UCSD-AML1 (cell line): ENCODE measurements at regions not wholly inside any gene's neighbourhood (a gene's known extent, or its start where the extent isn't known, plus 50 kb on each side); places are given as distances from the start of the nearest gene placed in this dataset.
"Not testable (repeated sequence)": the region's sequence is repeated elsewhere in the genome, so short reads cannot be mapped to it uniquely, and the experiment has no call there.

Experiments
- DNase-seq: peaks from one replicate; lab custom pipeline; 2025; ENCODE audit not compliant: unreplicated experiment; lab: John Stamatoyannopoulos, UW

DNA sequence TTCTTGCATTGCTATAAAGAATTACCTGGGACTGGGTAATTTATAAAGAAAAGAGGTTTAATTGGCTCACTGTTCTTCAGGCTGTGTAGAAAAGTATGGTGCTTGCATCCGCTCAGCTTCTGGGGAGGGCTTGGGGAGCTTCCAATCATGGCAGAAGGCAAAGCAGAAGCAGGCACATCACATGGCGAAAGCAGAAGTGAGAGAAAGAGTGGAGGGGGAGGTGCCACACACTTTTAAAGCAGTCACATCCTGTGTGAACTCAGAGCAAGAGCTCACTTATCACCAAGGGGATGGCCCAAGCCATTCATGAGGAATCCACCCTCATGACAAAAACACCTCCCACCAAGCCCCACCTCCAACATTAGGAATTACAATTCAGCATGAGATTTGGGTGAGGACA lies 303.5 kb downstream of the OTUD1 start:
- DNase-seq, result peak; percentile 19

DNA sequence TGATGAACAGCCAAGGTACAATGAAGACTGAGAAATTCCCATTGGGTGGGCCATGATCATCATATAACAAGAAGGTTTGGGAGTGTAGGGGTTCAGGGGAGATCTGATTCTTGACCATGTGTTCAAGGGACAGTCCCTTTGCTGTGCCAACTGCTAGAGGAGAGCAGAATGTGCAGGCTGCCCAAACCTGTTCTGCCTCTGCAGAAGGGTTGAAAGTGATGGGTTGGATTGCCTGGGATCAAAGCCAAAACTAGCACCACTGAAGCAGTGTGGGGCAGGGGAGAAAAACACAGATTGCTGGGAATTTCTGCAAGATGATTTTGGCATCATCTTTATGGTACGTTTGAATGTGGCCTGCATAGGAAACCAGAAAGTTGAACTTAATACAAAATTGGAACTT lies 303.9 kb downstream of the OTUD1 start:
- DNase-seq, result no peak

DNA sequence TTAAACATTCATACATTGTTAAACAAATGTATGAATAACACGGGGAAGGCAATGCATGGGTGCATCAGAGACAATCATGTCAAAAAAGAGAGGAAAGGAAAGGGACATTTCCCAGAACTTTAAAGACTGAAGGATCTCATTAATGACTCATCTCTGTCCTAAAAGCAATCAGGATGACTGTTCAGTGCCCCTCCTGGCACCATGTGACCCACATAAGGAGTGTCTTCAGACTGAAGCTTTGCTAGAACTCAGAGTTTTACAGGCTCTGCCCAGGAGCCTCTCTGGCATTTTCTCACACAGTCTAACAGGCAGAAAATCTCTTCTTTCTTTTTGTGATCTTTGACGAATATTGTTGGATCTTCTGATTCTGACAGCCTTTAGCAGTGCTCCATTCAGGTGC lies 315.3 kb downstream of the OTUD1 start:
- DNase-seq, result no peak

DNA sequence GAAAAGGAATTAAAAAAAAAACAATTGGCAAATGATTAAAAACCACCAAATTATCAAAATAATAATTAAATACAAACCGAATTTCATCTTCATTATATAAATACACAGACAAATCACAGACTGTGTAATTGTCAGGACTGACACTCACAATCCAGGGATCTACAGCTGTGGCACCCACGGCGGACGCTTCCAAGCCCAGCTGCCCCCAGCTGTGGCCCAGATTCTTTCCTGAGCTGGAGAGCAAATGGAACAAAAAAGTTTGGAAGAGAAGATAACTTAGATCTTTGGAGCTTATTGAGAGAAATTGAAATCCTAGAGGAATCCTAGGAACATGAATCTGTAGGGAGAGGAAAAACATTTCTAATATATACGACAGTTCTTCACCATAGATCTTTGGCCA lies 316.1 kb downstream of the OTUD1 start:
- no peak for DNase-seq

DNA sequence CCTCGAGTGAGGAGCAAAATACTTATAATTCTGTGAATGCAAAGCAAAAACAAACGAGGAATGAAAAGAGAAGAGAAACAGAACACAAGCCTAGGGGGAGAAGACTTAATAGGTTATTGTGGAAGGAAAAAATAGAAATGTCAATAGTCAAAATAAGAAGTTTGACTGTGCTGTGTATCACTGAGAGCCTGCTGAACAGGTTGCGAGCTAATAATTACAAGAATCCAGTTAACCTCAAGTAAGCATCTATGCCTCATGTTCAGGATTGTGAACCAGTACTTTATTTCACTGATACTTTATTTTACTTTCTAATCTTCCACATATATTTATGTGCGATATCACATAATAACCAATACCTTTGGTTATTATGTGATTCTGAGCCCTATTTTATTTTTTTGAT lies 316.7 kb downstream of the OTUD1 start:
- DNase-seq, result no peak

DNA sequence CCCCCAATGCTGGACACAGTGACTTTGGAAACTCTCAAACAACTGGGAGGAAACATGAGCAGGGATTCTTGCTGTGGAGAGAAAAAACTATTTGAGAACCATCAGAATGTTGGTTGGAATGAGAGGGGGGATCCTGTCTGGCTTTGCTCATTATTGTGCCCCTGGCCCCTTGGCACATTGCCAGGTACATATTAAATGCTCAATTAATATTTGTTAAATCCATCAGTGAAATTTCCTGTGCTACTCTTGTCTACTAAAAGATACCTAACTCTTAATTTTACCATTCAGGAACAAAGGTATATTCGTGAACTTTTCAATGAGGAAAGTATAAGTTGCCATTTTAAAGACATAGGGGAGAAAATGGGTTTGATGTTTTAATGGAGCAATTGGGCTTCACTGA lies 329.4 kb downstream of the OTUD1 start:
- no peak for DNase-seq

DNA sequence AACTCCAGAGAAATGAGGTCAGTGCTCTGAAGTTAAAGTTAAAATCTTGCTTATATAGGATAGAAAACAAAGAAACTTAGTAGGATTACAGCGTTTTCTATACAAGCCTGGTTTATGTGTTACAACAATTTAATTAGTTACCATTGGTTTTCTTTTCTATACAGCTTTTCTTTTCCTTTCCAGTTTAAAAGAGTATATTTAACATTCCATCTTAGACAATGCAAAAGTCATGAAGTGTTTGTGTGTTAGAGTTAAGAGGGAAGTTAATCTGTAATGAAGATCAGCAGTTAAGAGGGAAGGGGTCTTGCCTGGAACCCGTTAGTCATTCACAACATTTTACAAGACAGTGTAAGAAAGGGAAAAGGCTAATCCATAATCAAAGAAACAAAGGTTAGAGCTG lies 338.3 kb downstream of the OTUD1 start:
- DNase-seq, result no peak

DNA sequence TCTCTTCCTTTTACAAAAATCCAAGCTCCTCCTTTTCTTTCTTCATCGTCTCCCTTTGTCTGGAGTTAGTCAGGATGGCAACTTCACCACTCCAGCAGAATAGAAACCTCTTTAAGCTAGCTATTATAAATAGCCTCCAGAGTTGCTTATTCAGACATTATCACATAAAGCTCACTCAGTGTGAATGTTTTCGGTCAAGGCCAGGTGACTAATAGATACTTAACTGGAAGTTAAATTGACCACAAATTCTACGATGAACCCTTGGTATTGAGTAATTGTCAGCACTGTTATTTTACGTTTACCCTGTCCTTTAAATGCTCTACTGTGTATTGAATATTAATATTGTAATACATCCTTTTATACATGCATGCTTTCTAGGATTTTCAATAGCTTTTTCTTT lies 340.4 kb downstream of the OTUD1 start:
- no peak for DNase-seq

DNA sequence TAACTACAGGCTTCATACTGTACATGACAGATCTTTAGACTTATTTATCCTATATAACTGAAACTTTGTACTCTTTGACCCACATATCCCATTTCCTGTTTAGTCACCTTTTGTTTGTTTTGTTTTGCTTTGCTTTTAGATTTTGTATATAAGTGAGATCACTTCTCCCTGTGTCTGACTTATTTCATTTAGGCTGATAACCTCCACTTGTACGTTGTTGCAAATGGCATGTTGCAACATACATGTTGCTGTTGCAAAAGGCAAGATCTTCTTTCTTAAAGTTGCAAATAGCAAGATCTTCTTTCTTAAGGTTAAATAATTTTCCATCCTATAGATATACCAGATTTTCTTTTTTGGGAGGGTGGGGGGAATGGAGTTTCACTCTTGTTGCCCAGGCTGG lies 341.5 kb downstream of the OTUD1 start:
- no peak for DNase-seq

DNA sequence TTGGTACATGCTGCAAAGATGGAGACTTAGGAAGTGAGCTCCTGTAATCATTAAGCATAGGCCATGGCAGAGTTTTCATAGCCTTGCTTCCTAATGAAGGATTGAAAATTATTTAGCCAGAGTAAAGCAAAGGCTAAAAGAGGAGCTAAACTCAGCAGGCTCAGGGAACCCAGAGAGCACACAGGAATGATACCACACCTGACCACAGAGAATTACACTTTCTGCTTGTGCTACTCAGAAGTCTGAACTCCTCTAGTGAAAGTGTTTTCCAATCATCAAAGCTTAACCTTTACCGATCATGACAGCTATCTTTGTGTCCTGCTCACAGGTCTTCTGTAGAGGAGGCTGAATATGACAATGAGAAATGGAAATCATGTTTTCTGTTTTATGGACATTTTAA lies 347.7 kb downstream of the OTUD1 start:
- DNase-seq, result no peak

DNA sequence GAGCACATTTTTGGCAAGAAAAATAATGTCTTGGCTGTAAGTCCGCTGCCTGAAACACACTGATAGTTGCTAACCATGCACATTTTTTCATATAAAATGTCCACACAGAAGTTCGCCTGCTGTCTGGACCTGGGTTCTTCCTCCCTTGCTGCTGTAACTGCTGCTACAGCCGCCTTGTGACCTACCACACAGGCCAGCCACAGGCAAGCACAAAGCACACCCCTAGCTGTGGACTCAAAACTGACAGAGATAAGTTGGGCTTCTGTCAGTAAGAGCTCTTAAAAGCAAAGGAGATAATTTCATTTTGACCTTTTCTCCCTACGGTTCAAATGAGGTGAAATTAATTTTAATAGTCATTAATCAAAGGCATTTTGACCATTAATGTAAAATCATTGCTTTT lies 354.7 kb downstream of the OTUD1 start:
- no peak for DNase-seq

DNA sequence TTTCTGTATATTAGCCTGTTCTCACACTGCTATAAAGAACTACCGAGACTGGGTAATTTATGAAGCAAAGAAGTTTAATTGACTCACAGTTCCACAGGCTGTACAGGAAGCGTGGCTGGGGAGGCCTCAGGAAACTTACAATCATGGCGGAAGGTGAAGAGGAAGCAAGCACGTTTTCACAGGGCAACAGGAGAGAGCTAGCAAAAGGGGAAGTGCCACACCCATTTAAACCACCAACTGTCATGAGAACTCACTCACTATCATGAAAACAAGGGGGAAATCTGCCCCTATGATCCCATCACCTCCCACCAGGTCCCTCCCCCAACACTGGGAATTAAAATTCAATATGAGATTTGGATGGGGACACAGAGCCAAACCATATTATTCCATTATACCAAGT lies 358.6 kb downstream of the OTUD1 start:
- not testable (repeated sequence) for DNase-seq

DNA sequence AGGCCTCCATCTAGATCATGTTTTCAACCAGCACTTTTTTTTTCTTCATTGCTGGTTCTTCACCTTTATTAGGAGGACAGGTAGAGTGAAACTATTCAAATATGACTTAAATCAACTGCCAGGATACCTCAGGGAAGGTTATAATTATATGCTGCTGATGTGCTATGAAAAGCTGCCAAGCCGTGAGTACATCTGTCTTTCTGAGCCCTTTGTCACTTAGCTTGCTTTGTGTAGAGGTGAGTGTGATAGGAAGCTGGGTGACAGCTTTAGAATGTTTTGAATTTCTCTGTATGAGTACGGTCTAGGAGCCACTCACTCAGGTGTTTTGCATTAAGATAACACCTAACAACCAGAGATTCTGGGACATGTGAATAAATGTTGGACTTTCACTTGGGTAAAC lies 365.2 kb downstream of the OTUD1 start:
- DNase-seq, result no peak

DNA sequence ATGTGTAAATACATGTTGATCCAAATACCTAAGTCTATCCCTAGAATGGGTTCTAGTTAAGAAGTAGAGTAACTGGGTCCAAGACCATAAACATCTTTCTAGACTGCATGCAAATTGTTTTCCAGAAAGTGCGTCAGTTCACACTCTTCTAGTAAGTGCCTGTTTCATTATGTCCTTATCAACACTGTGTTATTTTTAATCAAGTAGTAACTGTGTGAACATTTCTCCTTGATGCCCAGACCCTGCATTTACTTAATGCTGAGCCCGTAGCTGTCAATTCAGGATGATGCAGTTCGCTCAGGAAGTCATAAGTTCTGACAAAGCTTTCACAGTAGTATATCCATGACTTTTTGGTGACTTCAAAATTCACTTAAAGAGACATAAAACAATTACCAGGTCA lies 374.8 kb downstream of the OTUD1 start:
- DNase-seq, result no peak

DNA sequence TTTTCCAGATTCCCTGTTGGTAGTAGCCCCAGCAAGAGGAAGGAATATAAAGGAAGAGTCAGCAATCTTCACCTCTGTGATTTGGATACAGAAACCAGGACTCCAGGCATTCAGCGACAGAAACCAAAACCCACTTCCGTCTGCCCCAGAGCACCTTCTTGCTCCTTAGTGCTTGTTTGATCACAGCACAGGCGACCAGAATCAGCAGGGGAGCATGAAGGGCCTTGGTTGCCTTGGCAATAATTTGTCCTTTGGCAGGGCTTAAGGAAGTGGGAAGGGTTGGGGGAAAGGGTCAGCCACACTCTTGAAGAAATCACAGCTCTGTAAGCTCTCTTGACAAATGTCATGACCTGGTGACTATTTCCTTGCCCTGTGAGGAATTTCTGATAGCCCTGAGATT lies 379.6 kb downstream of the OTUD1 start:
- peak; percentile 10 for DNase-seq

DNA sequence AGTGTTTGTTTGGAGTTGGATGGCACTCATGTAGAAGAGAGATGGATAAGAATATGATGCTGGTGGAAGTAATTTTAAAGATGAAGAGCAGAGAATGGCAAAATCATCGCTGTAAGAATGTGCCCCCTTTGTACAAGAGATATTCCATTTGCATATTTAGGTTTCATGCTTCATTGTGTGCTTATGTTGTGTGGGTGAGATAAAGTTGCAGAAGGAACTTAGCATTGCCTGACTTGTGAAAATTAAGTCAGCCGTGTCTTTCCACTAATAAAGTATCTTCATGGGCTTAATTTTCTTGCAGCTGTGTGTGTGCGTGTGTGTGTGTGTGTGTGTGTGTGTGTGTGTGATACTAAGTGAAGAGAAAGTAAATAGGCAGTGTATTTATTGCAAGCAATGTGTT lies 381.9 kb downstream of the OTUD1 start:
- no peak for DNase-seq

DNA sequence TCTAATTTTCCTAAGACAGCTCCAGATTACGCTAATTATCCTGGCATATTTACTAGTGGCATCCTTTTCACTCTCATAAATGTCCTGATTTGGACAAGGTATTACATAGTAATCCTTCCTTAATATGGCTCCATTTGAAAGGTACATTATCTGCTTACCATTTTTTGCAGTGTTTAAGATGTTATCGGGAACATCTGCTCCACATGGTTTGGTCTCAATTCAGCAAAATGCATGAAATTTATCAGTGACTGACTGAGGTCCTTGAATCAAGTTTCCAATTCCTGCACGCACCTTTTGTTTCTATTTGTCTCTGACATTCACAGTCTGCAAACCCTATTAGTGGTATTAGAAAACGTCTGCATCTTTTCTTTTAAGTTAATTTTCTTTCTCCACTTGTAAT lies 384.1 kb upstream of the KIAA1217 start:
- DNase-seq, result no peak

DNA sequence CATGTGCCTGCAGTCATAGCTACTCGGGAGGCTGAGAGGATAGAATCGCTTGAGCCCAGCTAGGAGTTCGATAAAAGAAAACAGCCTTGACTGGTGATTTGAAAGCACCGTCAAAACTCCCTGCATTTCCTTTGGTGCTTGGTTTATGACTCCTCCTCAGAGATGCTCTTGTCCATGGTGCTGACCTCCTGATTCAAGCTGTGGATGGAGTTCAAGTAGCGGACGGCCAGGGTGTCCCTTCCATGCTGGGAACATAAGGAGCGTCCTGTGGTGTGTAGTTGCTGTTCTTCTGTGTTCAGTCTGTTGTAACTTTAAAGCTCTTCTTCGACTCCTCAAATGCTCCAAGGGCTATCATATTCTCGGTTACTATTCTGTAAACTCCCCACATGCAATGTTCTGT lies 382.5 kb upstream of the KIAA1217 start:
- DNase-seq, result no peak

DNA sequence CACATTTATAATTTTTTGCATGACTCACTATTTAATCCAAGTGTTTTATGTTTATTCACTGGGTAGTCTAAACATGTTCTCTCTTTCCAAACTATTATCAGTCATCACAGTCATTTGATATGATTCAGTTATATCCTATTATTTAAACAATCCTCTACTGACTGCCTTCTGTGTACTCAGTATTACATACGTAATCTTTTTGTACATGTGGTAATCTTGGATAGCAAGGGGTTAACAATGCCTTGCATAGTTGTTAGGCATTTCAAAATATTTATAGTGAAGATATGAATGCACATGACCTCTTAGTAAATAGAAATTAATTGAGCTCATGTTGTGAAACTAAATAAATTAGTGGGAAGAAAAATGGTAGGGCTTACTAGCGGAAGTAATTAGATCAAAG lies 379.4 kb upstream of the KIAA1217 start:
- DNase-seq, result no peak

DNA sequence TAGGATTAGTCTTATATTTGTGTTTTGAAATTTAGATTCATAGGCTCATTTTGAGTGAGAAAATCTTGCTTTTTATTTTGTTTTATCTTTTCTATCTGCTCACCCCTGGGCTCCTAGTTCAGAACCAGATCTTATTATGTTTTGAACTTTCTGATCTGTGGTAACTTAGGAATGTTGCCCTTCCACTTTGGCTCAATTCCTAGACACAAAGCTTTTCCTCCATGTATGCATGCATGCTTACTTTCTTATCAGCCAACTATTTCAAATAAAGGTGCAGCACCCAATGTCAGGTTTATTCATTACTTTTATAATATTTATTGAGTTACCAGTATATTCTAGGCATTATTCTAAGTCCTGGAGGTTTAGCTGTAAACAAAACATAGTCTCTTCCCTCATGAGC lies 374.8 kb upstream of the KIAA1217 start:
- DNase-seq, result no peak

DNA sequence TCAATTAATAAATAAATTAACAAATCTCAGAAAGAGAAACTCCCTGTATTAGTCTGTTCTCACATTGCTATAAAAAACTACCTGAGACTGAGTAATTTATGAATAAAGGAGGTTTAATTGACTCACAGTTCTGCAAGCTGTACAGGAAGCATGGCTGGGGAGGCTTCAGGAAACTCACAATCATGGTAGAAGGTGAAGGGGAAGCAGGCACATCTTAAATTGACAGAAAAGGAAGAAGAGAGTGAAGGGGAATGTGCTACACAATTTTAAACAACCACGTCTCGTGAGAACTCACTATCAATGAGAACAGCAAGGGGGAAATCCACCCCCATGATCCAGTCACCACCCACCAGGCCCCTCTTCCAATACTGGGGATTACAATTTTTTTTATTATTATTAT lies 358.3 kb upstream of the KIAA1217 start:
- DNase-seq, result no peak

DNA sequence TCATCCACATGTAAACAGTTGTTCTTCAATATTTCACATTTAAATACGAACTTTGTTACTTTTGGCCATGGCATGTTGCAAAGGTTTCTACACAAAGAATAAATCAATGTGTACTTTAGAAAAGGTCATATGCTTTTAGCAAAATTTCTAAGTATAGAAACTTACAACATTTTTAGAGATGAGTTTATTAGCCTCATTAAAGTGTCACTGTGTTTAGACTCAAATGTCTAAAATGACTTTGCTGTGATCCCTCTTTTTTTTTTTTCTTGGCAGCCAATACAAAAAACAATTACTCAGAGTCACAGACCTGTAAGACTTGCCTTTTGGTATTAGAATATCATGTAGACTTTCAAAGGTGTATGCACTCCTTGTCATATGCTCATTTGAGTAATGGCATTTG lies 349.3 kb upstream of the KIAA1217 start:
- no peak for DNase-seq

DNA sequence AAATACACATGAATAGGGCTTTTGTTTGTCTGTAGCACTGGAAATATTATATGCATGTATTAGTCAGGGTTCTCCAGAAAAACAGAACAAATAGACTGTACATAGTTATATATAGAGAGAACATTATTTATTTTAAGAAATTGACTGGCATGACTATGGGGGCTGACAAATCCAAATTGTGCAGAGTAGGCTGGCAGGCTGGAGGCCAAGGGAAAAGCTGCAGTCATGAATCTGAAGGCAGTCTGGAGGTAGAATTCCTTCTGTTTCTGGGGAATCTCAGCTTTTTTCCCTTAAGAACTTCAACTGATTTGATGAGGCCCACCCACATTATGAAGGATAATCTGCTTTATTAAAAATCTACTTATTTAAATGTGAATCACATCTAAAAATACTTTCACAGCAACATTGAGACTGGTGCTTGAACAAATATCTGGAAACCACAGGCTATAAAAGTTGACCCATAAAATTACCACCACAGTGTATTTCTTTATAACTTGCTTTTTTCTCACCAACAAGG lies 344.2 kb upstream of the KIAA1217 start:
- DNase-seq, result no peak

DNA sequence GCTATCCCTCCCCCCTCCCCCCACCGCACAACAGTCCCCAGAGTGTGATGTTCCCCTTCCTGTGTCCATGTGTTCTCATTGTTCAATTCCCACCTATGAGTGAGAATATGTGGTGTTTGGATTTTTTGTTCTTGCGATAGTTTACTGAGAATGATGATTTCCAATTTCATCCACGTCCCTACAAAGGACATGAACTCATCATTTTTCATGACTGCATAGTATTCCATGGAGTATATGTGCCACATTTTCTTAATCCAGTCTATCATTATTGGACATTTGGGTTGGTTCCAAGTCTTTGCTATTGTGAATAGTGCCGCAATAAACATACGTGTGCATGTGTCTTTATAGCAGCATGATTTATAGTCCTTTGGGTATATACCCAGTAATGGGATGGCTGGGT lies 342.0 kb upstream of the KIAA1217 start:
- not testable (repeated sequence) for DNase-seq
